ACC112 (cell line): ENCODE measurements at regions not wholly inside any gene's neighbourhood (a gene's known extent, or its start where the extent isn't known, plus 50 kb on each side); places are given as distances from the start of the nearest gene placed in this dataset.
"Not testable (repeated sequence)": the region's sequence is repeated elsewhere in the genome, so short reads cannot be mapped to it uniquely, and the experiment has no call there.

Source experiments
- H2AFZ ChIP-seq: fragments of 200-600 bp; sonication (generic); one replicate; pipeline ENCODE4 v1.6.0; 2017; ENCODE audit warnings: antibody characterized with exemption, low read length; ENCODE audit not compliant: unreplicated experiment
- H3K27ac ChIP-seq: fragments of 200-600 bp; sonication (generic); 2 replicates; pipeline ENCODE4 v1.5.1; 2014; ENCODE audit warnings: low read depth, mild to moderate bottlenecking, antibody characterized with exemption, low read length, moderate library complexity
- H3K27me3 ChIP-seq: fragments of 200-600 bp; sonication (generic); 2 replicates; pipeline ENCODE4 v1.6.1; 2014; ENCODE audit warnings: mild to moderate bottlenecking, antibody characterized with exemption, low read length, moderate library complexity, mixed read lengths; ENCODE audit not compliant: insufficient read depth
- H3K36me3 ChIP-seq: fragments of 200-600 bp; sonication (generic); 2 replicates; pipeline ENCODE4 v1.6.1; 2016; ENCODE audit warnings: mild to moderate bottlenecking, antibody characterized with exemption, low read length, moderate library complexity, mixed read lengths; ENCODE audit not compliant: insufficient read depth
- H3K4me1 ChIP-seq: fragments of 200-600 bp; sonication (generic); one replicate; pipeline ENCODE4 v1.6.1; 2016; ENCODE audit warnings: low read length, mixed read lengths; ENCODE audit not compliant: insufficient read depth, unreplicated experiment, control insufficient read depth
- H3K4me3 ChIP-seq: fragments of 200-600 bp; sonication (generic); 2 replicates; pipeline ENCODE4 v1.5.1; 2014; ENCODE audit warnings: mild to moderate bottlenecking, low read depth, low read length
- H3K79me2 ChIP-seq: fragments of 200-600 bp; sonication (generic); one replicate; pipeline ENCODE4 v1.6.0; 2016; ENCODE audit warnings: low read length; ENCODE audit not compliant: control insufficient read depth, unreplicated experiment, insufficient read depth

GRCh38 chr11:69869311-69869939 lies 50.2 kb upstream of the FGF3 start:
- H3K27me3 ChIP-seq: peaks cover 13% of the 10 kb centered on the region; the same call in 1 of the 2 replicates
- H3K79me2 ChIP-seq: no peaks in the 10 kb centered on the region
- H3K4me3 ChIP-seq: no peak overlapping the region
- no peaks in the 10 kb centered on the region for H3K36me3 ChIP-seq
- H3K4me1 ChIP-seq: no peaks in the 10 kb centered on the region
- no peak overlapping the region for H3K27ac ChIP-seq
- no peak overlapping the region for H2AFZ ChIP-seq

GRCh38 chr11:69870766-69871165 lies 51.5 kb upstream of the FGF3 start:
- H3K79me2 ChIP-seq: no peaks in the 10 kb centered on the region
- peaks cover 27% of the 10 kb centered on the region for H3K27me3 ChIP-seq
- no peak overlapping the region for H3K4me3 ChIP-seq
- H2AFZ ChIP-seq: no peak overlapping the region
- H3K36me3 ChIP-seq: no peaks in the 10 kb centered on the region
- H3K27ac ChIP-seq: no peak overlapping the region
- no peaks in the 10 kb centered on the region for H3K4me1 ChIP-seq

GRCh38 chr11:69873166-69874077 lies 54.2 kb upstream of the FGF3 start:
- H2AFZ ChIP-seq: no peak overlapping the region
- H3K4me3 ChIP-seq: no peak overlapping the region
- no peak overlapping the region for H3K27ac ChIP-seq
- H3K27me3 ChIP-seq: peaks cover 39% of the 10 kb centered on the region
- no peaks in the 10 kb centered on the region for H3K79me2 ChIP-seq
- no peaks in the 10 kb centered on the region for H3K4me1 ChIP-seq
- H3K36me3 ChIP-seq: no peaks in the 10 kb centered on the region

GRCh38 chr11:69874178-69874983 lies 55.2 kb upstream of the FGF3 start:
- Histone ChIP-seq H3K36me3 (no peaks in the 10 kb centered on the region), H3K27me3 (peaks cover 33% of the 10 kb centered on the region), H3K4me3 (no peak overlapping the region), H3K4me1 (no peaks in the 10 kb centered on the region), H2AFZ (no peak overlapping the region), H3K27ac (no peak overlapping the region), H3K79me2 (no peaks in the 10 kb centered on the region)

DNA sequence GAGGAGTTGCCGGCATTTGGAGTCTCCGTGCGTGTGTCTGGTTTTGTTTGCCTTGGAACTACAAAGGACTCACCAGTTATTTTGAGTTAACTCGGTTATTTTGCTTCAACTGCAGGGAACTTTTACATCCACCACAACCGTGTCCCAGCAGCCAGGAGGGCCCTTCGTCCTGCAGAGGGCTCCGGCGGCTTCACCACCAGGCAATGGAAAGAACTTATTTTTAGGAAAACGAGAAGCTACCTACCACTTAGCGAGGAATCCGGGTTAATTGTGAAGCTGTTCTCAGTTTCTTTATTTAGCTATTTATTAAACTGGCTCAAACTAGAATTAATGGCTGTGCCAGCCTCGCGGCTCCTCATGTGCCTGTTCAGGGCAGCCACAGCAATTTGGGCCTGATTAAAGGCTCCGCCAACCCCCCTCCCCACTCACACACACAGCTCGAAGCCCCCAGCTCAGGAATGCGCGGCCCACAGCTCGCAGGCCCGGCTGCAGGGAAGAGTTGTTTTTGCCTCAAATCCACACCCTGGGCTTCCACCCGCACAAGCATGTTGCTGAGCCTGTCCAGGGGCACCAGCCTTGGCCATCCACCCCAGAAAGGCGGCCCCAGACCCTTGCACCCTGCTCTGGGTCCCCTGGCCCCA lies 55.9 kb upstream of the FGF3 start:
- Histone ChIP-seq H3K4me3 (no peak overlapping the region), H2AFZ (no peak overlapping the region), H3K79me2 (no peaks in the 10 kb centered on the region), H3K4me1 (no peaks in the 10 kb centered on the region), H3K27me3 (peaks cover 35% of the 10 kb centered on the region), H3K27ac (no peak overlapping the region), H3K36me3 (no peaks in the 10 kb centered on the region)

GRCh38 chr11:69876013-69876412 lies 56.8 kb upstream of the FGF3 start:
- Histone ChIP-seq H3K36me3 (no peaks in the 10 kb centered on the region), H2AFZ (no peak overlapping the region), H3K27ac (no peak overlapping the region), H3K27me3 (peaks cover 41% of the 10 kb centered on the region), H3K79me2 (no peaks in the 10 kb centered on the region), H3K4me3 (no peak overlapping the region), H3K4me1 (no peaks in the 10 kb centered on the region)

GRCh38 chr11:69877235-69877634 lies 58.0 kb upstream of the FGF3 start:
- Histone ChIP-seq H3K4me3 (no peak overlapping the region), H3K27me3 (peaks cover 41% of the 10 kb centered on the region), H3K4me1 (no peaks in the 10 kb centered on the region), H2AFZ (no peak overlapping the region), H3K36me3 (no peaks in the 10 kb centered on the region), H3K27ac (no peak overlapping the region), H3K79me2 (no peaks in the 10 kb centered on the region)

DNA sequence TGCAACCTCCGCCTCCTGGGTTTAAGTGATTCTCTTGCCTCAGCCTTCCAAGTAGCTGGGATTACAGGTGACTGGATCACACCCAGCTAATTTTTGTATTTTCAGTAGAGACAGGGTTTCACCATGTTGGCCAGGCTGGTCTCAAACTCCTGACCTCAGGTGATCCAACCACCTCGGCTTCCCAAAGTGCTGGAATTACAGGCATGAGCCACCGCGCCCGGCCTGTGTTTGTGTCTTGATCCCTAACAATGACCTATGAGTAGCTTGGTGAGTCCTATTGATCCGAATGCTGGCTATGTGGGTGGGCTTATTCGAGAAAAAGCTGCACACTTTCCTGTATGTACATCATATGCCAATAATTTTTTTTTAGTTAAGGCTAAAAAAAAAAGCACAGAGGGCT lies 58.5 kb upstream of the FGF3 start:
- H3K27ac ChIP-seq, H3K4me1 ChIP-seq, H3K79me2 ChIP-seq, H3K36me3 ChIP-seq, H3K4me3 ChIP-seq, H2AFZ ChIP-seq: not testable (repeated sequence)
- H3K27me3 ChIP-seq: peaks cover 41% of the 10 kb centered on the region

DNA sequence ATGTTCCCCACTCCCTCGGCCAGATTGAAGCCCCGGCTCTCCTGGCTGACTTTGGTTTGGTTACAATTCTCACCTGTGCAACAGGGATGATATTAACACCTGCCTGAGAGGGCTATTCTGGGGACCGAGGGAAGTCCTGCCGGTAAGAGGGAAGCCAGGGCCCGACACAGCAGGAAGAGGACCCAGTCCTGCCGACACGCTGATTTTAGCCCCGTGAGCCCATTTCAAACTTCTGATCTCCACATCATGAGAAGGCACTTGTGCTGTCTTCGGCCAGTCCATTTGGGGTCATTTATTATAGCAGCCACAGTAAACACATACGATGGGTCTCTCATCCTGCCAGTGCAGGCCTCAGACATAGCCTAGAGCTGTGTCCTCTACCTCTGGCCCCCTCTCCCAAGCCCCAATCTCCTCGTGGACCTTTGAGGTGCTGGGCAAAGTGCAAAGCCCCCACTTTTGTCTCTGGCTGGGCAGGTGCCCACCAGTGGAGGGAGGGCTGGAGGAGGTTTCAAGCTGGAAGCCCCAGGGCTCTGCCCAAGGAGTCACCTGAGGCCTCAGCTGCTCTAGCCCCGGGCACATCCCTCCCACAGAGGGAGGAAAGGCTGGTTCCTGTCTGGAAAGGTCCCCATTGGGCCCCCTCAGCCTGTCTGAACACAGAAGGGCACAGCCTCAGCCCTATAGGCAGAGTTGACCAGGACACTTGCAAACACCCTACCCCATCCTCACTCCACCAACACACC lies 59.1 kb upstream of the FGF3 start:
- H3K36me3 ChIP-seq: no peaks in the 10 kb centered on the region
- no peak overlapping the region for H3K4me3 ChIP-seq
- peaks cover 46% of the 10 kb centered on the region for H3K27me3 ChIP-seq
- H3K27ac ChIP-seq: no peak overlapping the region
- H2AFZ ChIP-seq: no peak overlapping the region
- H3K4me1 ChIP-seq: no peaks in the 10 kb centered on the region
- H3K79me2 ChIP-seq: no peaks in the 10 kb centered on the region
